ENCODE measurements at regions not wholly inside any gene's neighbourhood (a gene's known extent, or its start where the extent isn't known, plus 50 kb on each side); places are given as distances from the start of the nearest gene placed in this dataset.

DNA sequence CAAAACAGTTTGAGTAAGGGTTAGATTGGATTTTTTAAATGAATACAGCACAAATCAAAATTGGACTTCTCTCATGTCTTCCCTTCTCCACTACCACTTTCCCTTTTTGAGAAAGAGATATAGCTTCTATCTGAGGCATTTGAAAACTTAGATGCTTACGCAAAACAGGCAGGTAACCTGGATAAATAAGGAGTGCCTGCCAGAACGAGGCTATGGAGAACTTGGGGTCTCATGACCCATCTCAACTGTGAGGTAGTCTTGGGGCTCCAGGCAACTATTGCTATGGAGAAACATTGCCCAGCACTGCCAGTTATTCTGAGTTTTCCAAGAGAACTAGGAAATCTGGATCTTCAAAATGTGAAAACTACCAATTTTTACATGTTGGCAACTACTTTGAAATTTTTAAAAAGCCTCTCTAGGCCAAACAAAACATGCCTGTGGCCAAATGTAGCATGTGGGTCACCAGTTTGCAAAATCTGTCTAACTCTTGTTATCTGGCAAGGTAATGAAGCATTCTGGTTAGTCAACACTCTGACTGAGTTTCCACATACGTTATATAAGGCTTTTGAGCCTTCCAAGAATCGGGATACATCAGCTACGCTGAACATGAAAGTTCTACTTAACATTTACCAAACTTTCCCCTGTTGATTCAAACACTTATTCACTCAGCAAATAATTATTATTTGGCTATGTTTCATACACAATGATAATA lies 752.7 kb downstream of the KCNA4 start:
- H3K4me1 ChIP-seq = no peaks in the 10 kb centered on the region
- DNase-seq (no peak), ATAC-seq (no peak)
- no peak overlapping the region for H3K4me3 ChIP-seq
- TF ChIP-seq POLR2A (IDR thresholded peaks at IDR 0.05) = no peak
- TF ChIP-seq, protein P1, sequence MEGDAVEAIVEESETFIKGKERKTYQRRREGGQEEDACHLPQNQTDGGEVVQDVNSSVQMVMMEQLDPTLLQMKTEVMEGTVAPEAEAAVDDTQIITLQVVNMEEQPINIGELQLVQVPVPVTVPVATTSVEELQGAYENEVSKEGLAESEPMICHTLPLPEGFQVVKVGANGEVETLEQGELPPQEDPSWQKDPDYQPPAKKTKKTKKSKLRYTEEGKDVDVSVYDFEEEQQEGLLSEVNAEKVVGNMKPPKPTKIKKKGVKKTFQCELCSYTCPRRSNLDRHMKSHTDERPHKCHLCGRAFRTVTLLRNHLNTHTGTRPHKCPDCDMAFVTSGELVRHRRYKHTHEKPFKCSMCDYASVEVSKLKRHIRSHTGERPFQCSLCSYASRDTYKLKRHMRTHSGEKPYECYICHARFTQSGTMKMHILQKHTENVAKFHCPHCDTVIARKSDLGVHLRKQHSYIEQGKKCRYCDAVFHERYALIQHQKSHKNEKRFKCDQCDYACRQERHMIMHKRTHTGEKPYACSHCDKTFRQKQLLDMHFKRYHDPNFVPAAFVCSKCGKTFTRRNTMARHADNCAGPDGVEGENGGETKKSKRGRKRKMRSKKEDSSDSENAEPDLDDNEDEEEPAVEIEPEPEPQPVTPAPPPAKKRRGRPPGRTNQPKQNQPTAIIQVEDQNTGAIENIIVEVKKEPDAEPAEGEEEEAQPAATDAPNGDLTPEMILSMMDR (IDR thresholded peaks at IDR 0.05 in 4 of 5, conservative IDR thresholded peaks at IDR 0.05 in 1 of 5) = no peak
- no peaks in the 10 kb centered on the region for H3K27me3 ChIP-seq
- no peaks in the 10 kb centered on the region for H3K9me3 ChIP-seq
- no peak overlapping the region for H3K27ac ChIP-seq
- in situ Hi-C loops (cut with MboI; ENCODE audit: low sequenced_read_pairs in 4 of 4) = no loop called here
- H3K36me3 ChIP-seq = no peaks in the 10 kb centered on the region
- intact Hi-C loops (cut with DNase I; ENCODE audit: low total_unique reads) = no loop called here

DNA sequence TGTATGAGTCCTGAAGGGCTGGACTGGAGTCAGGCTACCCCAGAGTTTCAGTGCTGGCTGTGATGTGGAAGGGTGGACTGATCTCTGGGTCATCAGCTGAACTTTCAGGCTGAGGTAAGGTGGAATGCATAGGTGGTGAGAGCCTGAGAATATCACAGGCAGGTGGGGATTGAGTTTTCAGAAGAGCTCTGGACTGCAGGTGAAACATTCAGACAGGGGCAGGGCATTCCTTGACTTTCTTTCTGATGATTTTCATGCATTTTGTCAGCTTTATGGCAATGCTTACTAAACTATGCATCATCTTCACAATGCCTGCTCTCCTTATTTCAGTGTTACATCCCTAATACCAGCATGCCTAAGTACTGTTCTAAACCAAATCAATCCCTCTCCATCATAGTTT lies 755.0 kb downstream of the KCNA4 start:
- Histone ChIP-seq H3K4me3 (no peak overlapping the region), H3K4me1 (no peaks in the 10 kb centered on the region), H3K36me3 (no peaks in the 10 kb centered on the region), H3K27me3 (no peaks in the 10 kb centered on the region), H3K27ac (no peak overlapping the region), H3K9me3 (no peaks in the 10 kb centered on the region)
- TF ChIP-seq, protein P1 (IDR thresholded peaks at IDR 0.05 in 4 of 5, conservative IDR thresholded peaks at IDR 0.05 in 1 of 5) = no peak
- no peak for TF ChIP-seq POLR2A (IDR thresholded peaks at IDR 0.05)
- intact Hi-C loops (cut with DNase I; ENCODE audit: low total_unique reads) = no loop called here
- ATAC-seq (no peak), DNase-seq (no peak)
- in situ Hi-C loops (cut with MboI; ENCODE audit: low sequenced_read_pairs in 4 of 4) = no loop called here

DNA sequence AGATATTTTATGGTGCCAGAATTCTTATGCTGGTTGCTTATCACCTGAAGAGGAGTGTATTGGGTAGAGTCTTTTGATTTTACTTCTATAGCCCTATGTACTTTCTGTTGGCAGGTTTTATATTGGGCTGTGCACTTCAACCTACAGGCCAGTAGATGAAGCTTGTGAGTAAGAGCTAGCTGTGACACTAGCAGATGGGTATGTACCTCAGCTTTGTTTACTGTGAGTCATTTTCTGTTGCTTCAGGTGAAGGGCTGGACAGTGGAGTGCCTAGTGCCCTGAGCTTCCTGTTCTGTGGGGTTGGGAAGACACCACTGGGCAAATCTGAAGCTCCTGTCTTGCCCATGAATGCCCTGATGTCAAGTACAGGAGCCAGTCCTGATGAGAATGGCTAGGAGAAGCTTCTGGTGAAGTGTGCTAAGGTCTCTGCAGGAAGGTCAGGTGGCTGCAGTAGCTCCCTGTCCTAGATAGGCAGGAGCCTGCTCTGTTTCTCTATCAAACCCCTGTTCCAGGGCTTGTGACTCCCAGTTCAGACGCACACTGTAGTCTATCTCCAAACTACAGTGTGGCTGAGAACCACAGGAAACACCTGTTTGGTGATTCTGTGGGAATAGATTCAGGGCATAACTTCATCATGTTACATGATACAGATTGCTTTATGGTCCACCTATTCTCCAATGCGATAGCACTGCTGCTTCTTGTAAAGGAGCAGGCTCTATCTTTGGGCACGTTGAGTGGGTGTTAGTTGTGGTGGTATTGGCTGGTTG lies 755.7 kb downstream of the KCNA4 start:
- Histone ChIP-seq H3K9me3 (no peaks in the 10 kb centered on the region), H3K27me3 (no peaks in the 10 kb centered on the region), H3K4me3 (no peak overlapping the region), H3K4me1 (no peaks in the 10 kb centered on the region), H3K27ac (no peak overlapping the region), H3K36me3 (no peaks in the 10 kb centered on the region)
- DNase-seq = no peak
- TF ChIP-seq POLR2A (IDR thresholded peaks at IDR 0.05) = no peak
- TF ChIP-seq, protein P1 (IDR thresholded peaks at IDR 0.05 in 4 of 5, conservative IDR thresholded peaks at IDR 0.05 in 1 of 5) = no peak
- in situ Hi-C loops (cut with MboI; ENCODE audit: low sequenced_read_pairs in 4 of 4) = no loop called here
- intact Hi-C loops (cut with DNase I; ENCODE audit: low total_unique reads) = no loop called here
- ATAC-seq = no peak

DNA sequence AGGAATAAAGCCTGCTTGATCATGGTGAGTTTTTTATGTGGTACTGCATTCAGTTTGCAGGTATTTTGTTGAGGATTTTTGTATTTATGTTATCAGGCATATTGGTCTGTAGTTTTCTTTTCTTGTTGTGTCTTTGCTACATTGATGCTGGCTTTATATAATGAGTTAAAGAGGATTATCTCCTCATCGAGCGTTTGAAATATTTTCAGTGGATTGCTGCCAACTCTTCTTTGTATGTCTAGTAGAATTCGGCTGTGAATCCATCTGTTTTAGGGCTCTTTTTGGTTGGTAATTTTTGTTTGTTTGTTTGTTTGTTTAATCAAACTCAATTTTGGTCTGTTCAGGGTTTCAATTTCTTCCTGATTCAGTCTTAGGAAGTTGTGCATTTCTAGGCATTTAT lies 758.4 kb downstream of the KCNA4 start:
- intact Hi-C loops (cut with DNase I; ENCODE audit: low total_unique reads) = no loop called here

More for the DNA sequence above, 758.4 kb downstream of the KCNA4 start:
- ATAC-seq (no peak), DNase-seq (no peak)
- Histone ChIP-seq H3K4me3 (no peak overlapping the region), H3K36me3 (no peaks in the 10 kb centered on the region), H3K27ac (no peak overlapping the region), H3K27me3 (no peaks in the 10 kb centered on the region), H3K9me3 (no peaks in the 10 kb centered on the region), H3K4me1 (no peaks in the 10 kb centered on the region)
- TF ChIP-seq POLR2A (IDR thresholded peaks at IDR 0.05) = no peak
- TF ChIP-seq, protein P1 (IDR thresholded peaks at IDR 0.05 in 4 of 5, conservative IDR thresholded peaks at IDR 0.05 in 1 of 5) = no peak
- in situ Hi-C loops (cut with MboI; ENCODE audit: low sequenced_read_pairs in 4 of 4) = no loop called here
